ENCODE measurements at regions not wholly inside any gene's neighbourhood (a gene's known extent, or its start where the extent isn't known, plus 50 kb on each side); places are given as distances from the start of the nearest gene placed in this dataset.

- TF ChIP-seq CTCF (IDR thresholded peaks at IDR 0.05; ENCODE audit: poor library complexity) (no peak), EZH2phosphoT487 (IDR thresholded peaks at IDR 0.05; ENCODE audit: low read depth, severe bottlenecking, unreplicated experiment) (no peak)
Measured at GRCh38 chr6:81105998-81106397, 646.5 kb downstream of the TENT5A start.

Measured in hepatocyte (in vitro differentiated cells).